Keratinocyte (primary cell): ENCODE measurements at regions not wholly inside any gene's neighbourhood (a gene's known extent, or its start where the extent isn't known, plus 50 kb on each side); places are given as distances from the start of the nearest gene placed in this dataset.

Experiments used
- DNase-seq: peaks from one replicate; pipeline ENCODE4 v3.0.0-alpha.2; 2011; ENCODE audit warnings: low read depth, missing footprints, low spot score
- FAIRE-seq: peaks from 2 replicates; lab custom pipeline; 2011; peaks lifted over from hg19 to GRCh38; lab: Jason Lieb, UNC
- H2AFZ ChIP-seq: 2 replicates; pipeline ENCODE4 v1.6.0; 2012; ENCODE audit warnings: low read length, control low read depth, inconsistent platforms; ENCODE audit not compliant: control insufficient read depth
- H3K27ac ChIP-seq: 2 replicates; pipeline ENCODE4 v1.5.1; 2011; ENCODE audit warnings: low read length; ENCODE audit not compliant: control insufficient read depth, insufficient read depth
- H3K27me3 ChIP-seq: 3 replicates; pipeline ENCODE4 v1.6.0; 2011; ENCODE audit warnings: low read length; ENCODE audit not compliant: control insufficient read depth, insufficient read depth; ENCODE audit errors: extremely low read depth
- H3K36me3 ChIP-seq, 2 experiments: 2 replicates in 1 of 2; 3 replicates in 1 of 2; pipeline ENCODE4 v1.5.1; 2011; ENCODE audit warnings: low read length in 2 of 2, mild to moderate bottlenecking in 1 of 2; ENCODE audit not compliant: control insufficient read depth in 2 of 2, insufficient read depth in 2 of 2; ENCODE audit errors: extremely low read depth in 1 of 2
- H3K4me1 ChIP-seq: 3 replicates; pipeline ENCODE4 v1.5.1; 2011; ENCODE audit warnings: low read length; ENCODE audit not compliant: control insufficient read depth, insufficient read depth; ENCODE audit errors: extremely low read depth
- H3K4me2 ChIP-seq: 3 replicates; pipeline ENCODE4 v1.6.0; 2011; ENCODE audit warnings: low read depth, low read length; ENCODE audit not compliant: control insufficient read depth, insufficient read depth; ENCODE audit errors: extremely low read depth
- H3K4me3 ChIP-seq, 3 experiments: fragments of 200-600 bp in 1 of 3; sonication (generic) in 1 of 3; 2 replicates in 2 of 3; 3 replicates in 1 of 3; pipeline ENCODE4 v1.5.1; 2011 to 2016; ENCODE audit warnings: low read length in 3 of 3, mild to moderate bottlenecking in 3 of 3, control low read depth in 2 of 3, inconsistent platforms in 1 of 3, low read depth in 1 of 3, mixed read lengths in 1 of 3, mixed run types in 1 of 3, moderate library complexity in 1 of 3; ENCODE audit not compliant: control insufficient read depth in 2 of 3, insufficient read depth in 2 of 3; ENCODE audit errors: extremely low read depth in 1 of 3
- H3K79me2 ChIP-seq: 2 replicates; pipeline ENCODE4 v1.6.0; 2012; ENCODE audit warnings: low read length; ENCODE audit not compliant: control insufficient read depth, insufficient read depth
- H3K9ac ChIP-seq: 3 replicates; pipeline ENCODE4 v1.6.0; 2011; ENCODE audit warnings: low read length; ENCODE audit not compliant: control insufficient read depth, insufficient read depth; ENCODE audit errors: extremely low read depth
- H3K9me1 ChIP-seq: 3 replicates; pipeline ENCODE4 v1.6.0; 2011; ENCODE audit warnings: low read length; ENCODE audit not compliant: control insufficient read depth, insufficient read depth; ENCODE audit errors: extremely low read depth
- H3K9me3 ChIP-seq: 2 replicates; pipeline ENCODE4 v1.5.1; 2012; ENCODE audit warnings: low read depth, low read length; ENCODE audit not compliant: control insufficient read depth
- H4K20me1 ChIP-seq: 3 replicates; pipeline ENCODE4 v1.6.0; 2011; ENCODE audit warnings: low read length; ENCODE audit not compliant: control insufficient read depth, insufficient read depth; ENCODE audit errors: extremely low read depth
- CTCF ChIP-seq, 3 experiments: IDR thresholded peaks in 1 of 3; conservative IDR thresholded peaks in 1 of 3; optimal IDR thresholded peaks in 1 of 3; 2 replicates in 2 of 3; 3 replicates in 1 of 3; pipeline versions ENCODE3 to v1.5.1; 2011; ENCODE audit warnings: low read length in 3 of 3, mild to moderate bottlenecking in 3 of 3, moderate library complexity in 2 of 3, control low read depth in 1 of 3, inconsistent platforms in 1 of 3; ENCODE audit not compliant: insufficient read depth in 2 of 3; ENCODE audit errors: extremely low read depth in 1 of 3
- EZH2 ChIP-seq: IDR thresholded peaks from one replicate; pipeline ENCODE4 v1.6.1; 2012; ENCODE audit warnings: inconsistent platforms, mild to moderate bottlenecking, low read length, moderate library complexity
- dilution Hi-C: fragments of 300-500 bp; cut with MboI; formaldehyde crosslinking; loops from one replicate; pipeline ENCODE4 v1.7.0; 2020; ENCODE audit warnings: low sequenced_read_pairs; ENCODE audit not compliant: extremely low pct_ligation_motif_present

GRCh38 chr2:138291805-138292204 is 209.8 kb upstream of the SPOPL start:
- Histone ChIP-seq H3K9me1 (no peaks in the 10 kb centered on the region), H4K20me1 (no peaks in the 10 kb centered on the region), H3K79me2 (no peaks in the 10 kb centered on the region), H2AFZ (no peak overlapping the region), H3K9ac (no peak overlapping the region), H3K27ac (no peak overlapping the region), H3K4me1 (peaks cover 13% of the 10 kb centered on the region), H3K36me3 (no peaks in the 10 kb centered on the region), H3K4me3 (no peak overlapping the region), H3K9me3 (no peaks in the 10 kb centered on the region), H3K4me2 (no peak overlapping the region), H3K27me3 (no peaks in the 10 kb centered on the region)
- FAIRE-seq (no peak), DNase-seq (no peak)
- dilution Hi-C loops = no loop called here
- TF ChIP-seq CTCF (optimal IDR thresholded peaks at IDR 0.05 in 1 of 3, IDR thresholded peaks at IDR 0.05 in 1 of 3, conservative IDR thresholded peaks at IDR 0.05 in 1 of 3; ENCODE audit: extremely low read depth in 1 of 3, insufficient read depth in 2 of 3, low read length in 3 of 3) (no peak), EZH2 (no peak)

GRCh38 chr2:138293045-138293444 is 208.5 kb upstream of the SPOPL start:
- TF ChIP-seq EZH2 (no peak), CTCF (optimal IDR thresholded peaks at IDR 0.05 in 1 of 3, IDR thresholded peaks at IDR 0.05 in 1 of 3, conservative IDR thresholded peaks at IDR 0.05 in 1 of 3; ENCODE audit: extremely low read depth in 1 of 3, insufficient read depth in 2 of 3, low read length in 3 of 3) (no peak)
- H3K27me3 ChIP-seq = no peaks in the 10 kb centered on the region
- no peak overlapping the region for H2AFZ ChIP-seq
- peaks cover 13% of the 10 kb centered on the region for H3K4me1 ChIP-seq
- H3K4me3 ChIP-seq = no peak overlapping the region
- H3K27ac ChIP-seq = no peak overlapping the region
- H3K4me2 ChIP-seq = no peak overlapping the region
- no peaks in the 10 kb centered on the region for H4K20me1 ChIP-seq
- H3K79me2 ChIP-seq = no peaks in the 10 kb centered on the region
- H3K9me3 ChIP-seq = no peaks in the 10 kb centered on the region
- no peaks in the 10 kb centered on the region for H3K9me1 ChIP-seq
- FAIRE-seq (no peak), DNase-seq (no peak)
- no peak overlapping the region for H3K9ac ChIP-seq
- dilution Hi-C loops = no loop called here
- H3K36me3 ChIP-seq = no peaks in the 10 kb centered on the region
